Neural progenitor cell (in vitro differentiated cells): ENCODE measurements at regions not wholly inside any gene's neighbourhood (a gene's known extent, or its start where the extent isn't known, plus 50 kb on each side); places are given as distances from the start of the nearest gene placed in this dataset.

Experiments used
- DNase-seq: peaks from one replicate; pipeline ENCODE4 v3.0.0-alpha.2; 2016; ENCODE audit warnings: low spot score
- H2AFZ ChIP-seq: fragments of 200-600 bp; sonication (generic); replicated peaks from 2 replicates; pipeline ENCODE4 v1.6.1; 2016; ENCODE audit warnings: antibody characterized with exemption
- H3F3A ChIP-seq: fragments of 200-600 bp; sonication (generic); 2 replicates; pipeline ENCODE4 v1.6.1; 2016; ENCODE audit warnings: antibody characterized with exemption, low read depth
- H3K27ac ChIP-seq: fragments of 200-600 bp; sonication (generic); 2 replicates; pipeline ENCODE4 v1.5.1; 2016; ENCODE audit warnings: mild to moderate bottlenecking
- H3K27me3 ChIP-seq: fragments of 200-600 bp; sonication (generic); 2 replicates; pipeline ENCODE4 v1.6.1; 2016; ENCODE audit warnings: mild to moderate bottlenecking, moderate library complexity
- H3K36me3 ChIP-seq: fragments of 200-600 bp; sonication (generic); 2 replicates; pipeline ENCODE4 v1.5.1; 2016
- H3K4me1 ChIP-seq: fragments of 200-600 bp; sonication (generic); 2 replicates; pipeline ENCODE4 v1.6.1; 2016; ENCODE audit warnings: mixed run types
- H3K4me2 ChIP-seq: fragments of 200-600 bp; sonication (generic); 2 replicates; pipeline ENCODE4 v1.6.1; 2016
- H3K4me3 ChIP-seq: fragments of 200-600 bp; sonication (generic); 2 replicates; pipeline ENCODE4 v1.5.1; 2016
- H3K79me2 ChIP-seq: fragments of 200-600 bp; sonication (generic); 2 replicates; pipeline ENCODE4 v1.6.1; 2016; ENCODE audit warnings: low read depth
- H3K9ac ChIP-seq: fragments of 200-600 bp; sonication (generic); 2 replicates; pipeline ENCODE4 v1.6.1; 2016
- H3K9me3 ChIP-seq: fragments of 200-600 bp; sonication (generic); 2 replicates; pipeline ENCODE4 v1.5.1; 2016; ENCODE audit warnings: low read depth
- H4K20me1 ChIP-seq: fragments of 200-600 bp; sonication (generic); 2 replicates; pipeline ENCODE4 v1.6.1; 2016; ENCODE audit warnings: low read depth
- H3K27ac Mint-ChIP-seq: 3 replicates; pipeline ENCODE4 v1.8.0; 2021; ENCODE audit warnings: mixed read lengths
- H3K27me3 Mint-ChIP-seq: 2 replicates; pipeline ENCODE4 v1.8.0; 2022; ENCODE audit warnings: low read depth, mild to moderate bottlenecking, inconsistent platforms, moderate library complexity, mixed read lengths; ENCODE audit not compliant: insufficient read depth
- H3K36me3 Mint-ChIP-seq: 3 replicates; pipeline ENCODE4 v1.8.0; 2021; ENCODE audit warnings: mixed read lengths
- H3K4me1 Mint-ChIP-seq: 3 replicates; pipeline ENCODE4 v1.8.0; 2021; ENCODE audit warnings: mixed read lengths
- H3K4me3 Mint-ChIP-seq: 3 replicates; pipeline ENCODE4 v1.8.0; 2021; ENCODE audit warnings: mild to moderate bottlenecking, moderate library complexity, mixed read lengths
- H3K9me3 Mint-ChIP-seq: 3 replicates; pipeline ENCODE4 v1.8.0; 2020; ENCODE audit warnings: mixed read lengths
- CTCF ChIP-seq: fragments of 200-600 bp; sonication (generic); IDR thresholded peaks from 2 replicates; pipeline ENCODE4 v1.5.1; 2017; ENCODE audit warnings: antibody characterized with exemption, mild to moderate bottlenecking
- EZH2 ChIP-seq: fragments of 200-600 bp; sonication (generic); IDR thresholded peaks from 2 replicates; pipeline ENCODE4 v1.6.1; 2017; ENCODE audit warnings: antibody characterized with exemption, mild to moderate bottlenecking, moderate library complexity
- EZH2phosphoT487 ChIP-seq: fragments of 200-600 bp; sonication (generic); IDR thresholded peaks from 2 replicates; pipeline ENCODE4 v1.6.1; 2017; ENCODE audit warnings: antibody characterized with exemption

DNA sequence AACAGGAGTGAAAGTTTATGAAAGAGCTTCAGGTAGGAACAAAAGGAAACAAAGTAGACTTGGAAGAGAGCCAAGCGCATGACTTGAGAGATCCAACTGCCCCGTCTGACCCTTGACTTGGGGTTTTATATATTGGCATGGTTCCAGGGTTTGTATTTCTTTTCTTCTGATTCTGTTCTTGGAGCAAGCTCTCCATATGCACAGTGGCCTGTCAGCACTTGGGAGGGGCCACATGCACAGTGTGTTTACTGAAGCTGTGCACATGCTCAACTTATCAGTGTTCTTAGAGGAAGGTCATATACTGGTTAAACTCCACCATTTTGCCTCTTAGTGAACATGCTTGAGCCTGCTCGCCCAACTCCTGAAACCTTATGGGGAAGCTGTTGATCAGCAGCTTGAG lies 953.7 kb downstream of the TFAP2A start:
- Histone ChIP-seq H3K36me3 (peaks cover 3% of the 10 kb centered on the region), H4K20me1 (no peaks in the 10 kb centered on the region), H3K27ac (no peak overlapping the region), H3F3A (peaks cover 28% of the 10 kb centered on the region), H3K27me3 (no peaks in the 10 kb centered on the region), H2AFZ (no peak overlapping the region), H3K4me2 (no peak overlapping the region), H3K4me3 (no peak overlapping the region), H3K79me2 (no peaks in the 10 kb centered on the region), H3K9ac (no peak overlapping the region), H3K4me1 (peaks cover 34% of the 10 kb centered on the region), H3K9me3 (peaks cover 4% of the 10 kb centered on the region)
- H3K4me3 Mint-ChIP-seq = no peak overlapping the region
- TF ChIP-seq EZH2phosphoT487 (no peak), CTCF (no peak), EZH2 (no peak)
- no peak overlapping the region for H3K27ac Mint-ChIP-seq
- H3K4me1 Mint-ChIP-seq = peaks cover 30% of the 10 kb centered on the region
- H3K27me3 Mint-ChIP-seq = peaks cover 1% of the 10 kb centered on the region
- H3K36me3 Mint-ChIP-seq = peaks cover 4% of the 10 kb centered on the region
- peaks cover 33% of the 10 kb centered on the region for H3K9me3 Mint-ChIP-seq
- DNase-seq = no peak

DNA sequence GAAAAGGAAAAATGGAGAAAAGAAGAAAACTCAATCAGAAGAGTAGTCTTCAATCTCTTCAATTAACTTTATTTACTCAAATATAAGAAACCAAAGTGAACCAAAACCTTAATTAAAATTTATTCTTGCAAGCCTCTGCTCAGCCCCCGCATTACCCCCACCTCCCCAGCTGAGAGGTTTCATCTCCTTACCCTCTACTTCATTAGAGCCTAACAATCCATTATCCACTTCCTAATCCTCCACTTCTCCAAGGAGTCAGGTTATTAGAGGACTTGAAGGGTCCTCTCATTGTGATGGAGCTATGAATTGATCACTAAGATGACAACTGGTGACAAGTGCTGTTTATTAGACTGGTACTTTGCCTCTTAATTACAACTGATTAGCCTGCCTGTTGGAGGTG lies 956.5 kb downstream of the TFAP2A start:
- Mint-ChIP-seq H3K27me3 (peaks cover 2% of the 10 kb centered on the region), H3K4me1 (peaks cover 44% of the 10 kb centered on the region), H3K27ac (peak overlapping the region; percentile 6), H3K4me3 (no peak overlapping the region), H3K36me3 (peaks cover 2% of the 10 kb centered on the region), H3K9me3 (peaks cover 22% of the 10 kb centered on the region)
- H3K9me3 ChIP-seq = peaks cover 4% of the 10 kb centered on the region
- peak overlapping the region; percentile 3 for H3K4me3 ChIP-seq
- peaks cover 50% of the 10 kb centered on the region for H3F3A ChIP-seq
- DNase-seq = peak; percentile 50
- no peaks in the 10 kb centered on the region for H4K20me1 ChIP-seq
- H3K4me1 ChIP-seq = peaks cover 56% of the 10 kb centered on the region
- H3K36me3 ChIP-seq = peaks cover 3% of the 10 kb centered on the region
- H2AFZ ChIP-seq = no peak overlapping the region
- no peak overlapping the region for H3K27ac ChIP-seq
- no peaks in the 10 kb centered on the region for H3K79me2 ChIP-seq
- no peak overlapping the region for H3K9ac ChIP-seq
- H3K27me3 ChIP-seq = no peaks in the 10 kb centered on the region
- TF ChIP-seq CTCF = no peak
- peak; percentile 70 for TF ChIP-seq EZH2phosphoT487
- H3K4me2 ChIP-seq = peak overlapping the region; percentile 65

GRCh38 chr6:9455864-9456658 lies 958.8 kb downstream of the TFAP2A start:
- Histone ChIP-seq H3K9me3 (peaks cover 6% of the 10 kb centered on the region), H3F3A (peaks cover 53% of the 10 kb centered on the region), H3K79me2 (no peaks in the 10 kb centered on the region), H3K4me2 (peak overlapping the region; percentile 65), H4K20me1 (no peaks in the 10 kb centered on the region), H3K27me3 (no peaks in the 10 kb centered on the region), H2AFZ (no peak overlapping the region), H3K27ac (peak overlapping the region; percentile 98), H3K9ac (no peak overlapping the region), H3K4me1 (peaks cover 66% of the 10 kb centered on the region), H3K36me3 (no peaks in the 10 kb centered on the region), H3K4me3 (peak overlapping the region; percentile 19)
- peak; percentile 93 for DNase-seq
- peaks cover 2% of the 10 kb centered on the region for H3K36me3 Mint-ChIP-seq
- H3K4me1 Mint-ChIP-seq = peaks cover 47% of the 10 kb centered on the region
- H3K4me3 Mint-ChIP-seq = peak overlapping the region; percentile 39
- TF ChIP-seq EZH2phosphoT487 = peak; percentile 95
- no peak for TF ChIP-seq EZH2
- no peak for TF ChIP-seq CTCF
- H3K27me3 Mint-ChIP-seq = peaks cover 2% of the 10 kb centered on the region
- H3K9me3 Mint-ChIP-seq = peaks cover 8% of the 10 kb centered on the region
- H3K27ac Mint-ChIP-seq = peak overlapping the region; percentile 74
